Activated CD8-positive, alpha-beta memory T cell treated with anti-CD3 and anti-CD28 coated beads for 36 hours (primary cell): ENCODE measurements at regions not wholly inside any gene's neighbourhood (a gene's known extent, or its start where the extent isn't known, plus 50 kb on each side); places are given as distances from the start of the nearest gene placed in this dataset.

Experiments used
- CTCF ChIA-PET: fragments of 350-600 bp; sonication (Branson Sonifier 250); formaldehyde crosslinking; loops from one replicate; lab custom pipeline; 2021; ENCODE audit warnings: antibody characterized with exemption; lab: Charles Lee
- POLR2A ChIA-PET: fragments of 350-600 bp; sonication (Branson Sonifier 250); formaldehyde crosslinking; loops from one replicate; lab custom pipeline; 2021; ENCODE audit warnings: antibody characterized with exemption; lab: Charles Lee

DNA sequence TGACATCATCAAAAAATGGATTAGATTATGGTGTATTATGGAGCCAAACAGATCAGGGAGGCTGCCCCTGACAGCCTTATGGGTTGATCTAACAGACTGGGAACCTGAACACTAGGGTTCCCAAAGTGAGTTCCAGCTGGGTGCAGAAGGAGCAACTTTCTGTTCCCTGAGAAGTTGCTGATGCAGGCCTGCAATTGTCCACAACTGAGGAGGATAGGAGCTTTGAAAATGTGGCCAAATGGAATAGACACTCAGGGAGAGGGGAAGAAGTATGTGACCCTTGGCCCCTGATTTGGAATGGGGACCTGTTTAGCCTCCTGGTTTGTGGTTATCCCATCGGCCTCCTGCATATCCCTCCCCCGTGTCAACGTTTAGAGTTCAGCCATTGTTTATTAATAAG, 262.2 kb upstream of the SKOR2 start:
- CTCF ChIA-PET, result interaction anchor here (1.5 kb wide), 1 partner anchor 11 kb away, joined by 4 read pairs; no protein-coding TSS in a partner anchor
- POLR2A ChIA-PET, result no interaction called here

DNA sequence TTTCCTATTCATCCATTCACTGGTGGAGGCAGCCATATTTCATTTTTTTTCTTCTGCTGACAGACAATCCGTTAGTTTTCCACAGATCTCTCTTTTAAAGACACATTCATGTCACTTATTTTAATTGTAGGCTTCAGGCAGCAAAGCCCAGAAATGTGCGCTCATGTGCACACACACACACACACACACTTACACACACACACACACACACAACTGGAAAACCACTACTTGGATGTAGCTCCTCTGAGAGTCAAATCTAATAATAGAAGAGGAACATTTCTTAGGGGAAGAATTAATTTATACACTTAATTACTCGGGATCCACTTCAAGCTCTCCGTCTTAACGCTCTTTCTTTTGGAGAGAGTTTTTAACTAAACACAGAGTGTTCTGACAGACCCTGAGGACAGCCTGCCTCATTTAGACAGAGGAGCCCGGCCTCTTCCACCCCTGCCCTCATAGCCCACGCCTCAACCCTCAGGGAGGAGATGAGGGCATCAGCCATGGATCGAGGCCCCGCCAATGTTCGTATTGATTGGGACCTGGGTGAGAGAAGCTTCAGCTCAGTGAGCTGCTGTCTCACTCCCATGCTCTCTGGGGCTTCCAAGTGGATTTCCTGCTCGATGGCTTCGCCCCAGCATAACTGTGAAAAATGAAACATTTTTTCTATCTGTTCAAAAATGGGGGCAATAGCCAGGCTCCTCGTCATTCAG, 261.4 kb upstream of the SKOR2 start:
- ChIA-PET CTCF (interaction anchor here (1.5 kb wide), 1 partner anchor 10 kb away, joined by 4 read pairs; no protein-coding TSS in a partner anchor), POLR2A (no interaction called here)

DNA sequence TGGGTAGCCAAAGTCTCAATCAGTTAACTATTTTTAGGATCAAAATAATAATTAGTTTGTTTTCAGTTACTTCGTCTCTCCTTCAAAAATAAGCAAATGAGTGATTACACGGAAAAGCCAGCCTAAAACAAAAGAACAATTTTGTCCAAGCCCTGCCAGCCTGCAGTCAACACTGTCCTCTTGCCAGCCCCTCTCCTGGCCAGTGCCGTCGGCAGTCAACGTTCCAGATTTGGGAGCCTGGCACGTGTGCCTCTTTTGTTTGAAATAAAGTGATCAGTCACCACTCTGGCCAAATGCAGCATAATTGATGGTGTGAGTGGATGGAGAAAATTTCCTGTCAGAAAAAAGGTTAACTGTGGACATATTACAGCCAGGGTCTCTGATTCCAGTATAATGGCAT, 260.6 kb upstream of the SKOR2 start:
- ChIA-PET CTCF (no interaction called here), POLR2A (no interaction called here)

DNA sequence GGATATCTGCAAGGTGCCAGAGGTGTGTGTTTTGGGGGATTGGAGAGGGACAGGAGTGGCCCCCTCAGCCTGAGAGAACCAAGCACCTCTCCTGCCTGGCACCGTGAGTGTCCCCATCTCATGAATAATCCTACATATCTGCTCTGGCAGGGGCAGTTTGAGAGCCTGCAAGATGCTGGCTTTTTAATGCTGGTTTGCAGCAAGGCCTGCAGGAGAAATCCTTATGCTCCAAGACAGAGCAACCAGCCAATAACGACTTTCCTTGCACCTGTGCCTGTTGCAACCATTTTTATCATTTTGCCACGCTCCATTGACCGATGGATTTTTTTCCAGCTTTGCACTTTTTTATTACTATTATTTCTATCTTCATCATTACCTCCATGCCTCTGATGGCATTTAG, 259.4 kb upstream of the SKOR2 start:
- POLR2A ChIA-PET, result no interaction called here

DNA sequence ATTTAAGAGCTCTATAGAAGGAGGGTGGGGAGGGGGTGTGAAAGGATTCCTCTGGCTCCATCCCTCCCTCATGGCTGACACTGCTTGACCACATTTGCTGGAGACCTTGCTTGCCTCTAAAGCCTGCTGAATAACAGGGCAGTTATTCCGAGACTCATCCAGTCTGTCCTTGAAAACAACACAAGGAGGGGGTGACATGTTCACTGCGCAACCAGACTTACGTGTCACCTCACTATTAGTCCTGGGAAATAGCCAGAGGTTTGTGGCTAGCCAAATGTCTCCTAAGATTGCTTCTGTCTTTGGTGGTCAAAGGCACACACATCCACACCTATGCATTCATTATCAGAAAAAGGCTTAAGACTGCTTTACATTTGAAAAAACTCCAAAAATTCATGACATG, 256.2 kb upstream of the SKOR2 start:
- CTCF ChIA-PET, result no interaction called here

More for the DNA sequence above, 259.4 kb upstream of the SKOR2 start:
- CTCF ChIA-PET, result no interaction called here

DNA sequence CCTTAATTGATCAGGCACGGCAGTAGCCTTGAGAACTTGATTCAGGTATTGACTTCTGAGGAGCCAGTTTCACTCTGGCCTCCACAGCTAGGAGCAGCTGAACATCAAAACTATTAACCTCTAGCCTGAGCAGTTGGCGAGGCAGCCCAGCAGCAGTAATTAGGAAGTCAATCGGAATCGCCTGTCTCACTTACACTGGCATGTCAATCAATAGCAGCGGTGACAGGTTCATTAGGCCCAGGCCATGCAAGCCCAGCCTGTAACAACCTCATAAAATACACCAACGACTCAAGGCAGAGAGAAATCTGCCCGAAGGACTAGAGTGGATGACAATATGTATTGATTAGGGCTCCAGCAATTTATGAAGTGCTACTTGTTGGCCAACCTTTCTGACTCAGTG, 255.4 kb upstream of the SKOR2 start:
- CTCF ChIA-PET, result no interaction called here
- POLR2A ChIA-PET, result no interaction called here

More for the DNA sequence above, 256.2 kb upstream of the SKOR2 start:
- POLR2A ChIA-PET, result no interaction called here

DNA sequence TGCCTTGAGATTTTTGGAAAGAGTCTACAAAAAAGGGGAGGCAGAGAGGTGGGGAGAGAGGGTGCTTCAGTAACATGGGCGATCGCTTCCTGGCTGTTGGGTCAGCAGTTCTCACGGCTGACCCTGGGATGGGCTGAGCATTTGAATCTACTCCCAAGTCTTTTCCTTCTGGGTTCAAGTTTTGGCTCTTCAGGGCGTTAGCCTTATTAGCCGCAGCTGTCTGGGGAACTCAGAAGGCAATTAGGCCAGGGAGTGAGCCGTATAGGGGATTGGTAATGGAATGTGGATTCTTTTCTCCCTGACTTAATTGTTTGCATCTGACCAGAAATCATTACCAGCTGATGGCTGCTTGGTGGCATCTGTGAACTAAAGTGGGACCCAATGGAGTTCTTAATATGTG, 250.5 kb upstream of the SKOR2 start:
- ChIA-PET CTCF (no interaction called here), POLR2A (no interaction called here)

DNA sequence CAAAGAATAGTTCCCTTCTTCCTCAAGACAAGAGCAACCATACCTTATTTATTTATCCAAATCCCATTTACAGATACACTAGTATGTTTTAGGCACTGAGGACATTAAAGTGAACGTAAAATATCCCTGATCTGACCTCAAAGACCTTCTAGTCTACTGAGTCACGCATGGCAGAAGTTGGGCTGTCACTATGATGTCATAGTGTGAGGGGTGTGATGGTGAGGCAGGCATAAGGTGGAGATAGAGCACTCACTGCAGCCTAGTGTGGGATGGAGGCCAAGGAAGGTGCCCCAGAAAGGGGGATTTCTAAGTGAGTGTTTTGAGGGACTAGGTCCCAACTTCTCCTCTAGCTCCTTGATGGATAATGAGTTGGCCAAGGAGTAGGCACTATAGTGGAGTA, 249.5 kb upstream of the SKOR2 start:
- CTCF ChIA-PET, result no interaction called here
- POLR2A ChIA-PET, result no interaction called here

DNA sequence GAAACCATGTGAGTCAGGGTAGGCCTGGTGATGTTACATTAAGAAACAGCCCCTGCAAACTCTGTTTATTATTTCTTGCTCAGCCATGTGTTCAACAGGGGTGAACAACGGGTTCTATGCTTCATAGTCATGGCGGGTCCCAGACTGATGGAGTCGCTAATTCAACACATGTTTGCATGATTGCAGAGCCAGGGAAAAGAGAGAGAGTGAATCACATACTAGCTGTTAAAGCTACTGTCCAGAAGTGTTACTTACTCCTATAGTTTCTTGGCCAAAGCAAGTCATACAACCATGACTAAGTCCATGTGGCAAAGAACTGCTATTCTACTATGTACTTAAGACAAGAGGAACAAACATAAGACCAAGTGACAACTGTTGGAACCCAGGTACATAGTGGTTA, 241.2 kb upstream of the SKOR2 start:
- ChIA-PET POLR2A (no interaction called here), CTCF (no interaction called here)

DNA sequence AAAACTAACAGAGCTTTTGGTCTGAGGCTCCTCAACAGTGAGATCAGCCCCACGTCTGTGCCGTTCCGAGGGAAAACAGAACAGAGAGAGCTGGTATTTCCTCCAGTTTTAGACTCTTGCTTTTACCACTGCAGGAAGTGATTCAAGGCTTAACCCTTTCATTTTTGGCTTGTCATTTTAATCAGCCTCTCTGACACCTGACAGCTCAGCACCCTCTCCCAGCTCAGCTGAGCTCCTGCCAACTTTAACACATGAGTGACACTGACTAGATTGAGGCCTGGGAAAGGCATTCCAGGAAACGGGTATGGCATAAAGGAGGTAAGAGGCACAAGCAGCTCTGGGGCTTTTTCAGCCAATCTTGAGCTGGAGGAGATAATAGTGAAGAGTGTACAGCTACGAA, 239.4 kb upstream of the SKOR2 start:
- POLR2A ChIA-PET, result no interaction called here
- CTCF ChIA-PET, result no interaction called here

DNA sequence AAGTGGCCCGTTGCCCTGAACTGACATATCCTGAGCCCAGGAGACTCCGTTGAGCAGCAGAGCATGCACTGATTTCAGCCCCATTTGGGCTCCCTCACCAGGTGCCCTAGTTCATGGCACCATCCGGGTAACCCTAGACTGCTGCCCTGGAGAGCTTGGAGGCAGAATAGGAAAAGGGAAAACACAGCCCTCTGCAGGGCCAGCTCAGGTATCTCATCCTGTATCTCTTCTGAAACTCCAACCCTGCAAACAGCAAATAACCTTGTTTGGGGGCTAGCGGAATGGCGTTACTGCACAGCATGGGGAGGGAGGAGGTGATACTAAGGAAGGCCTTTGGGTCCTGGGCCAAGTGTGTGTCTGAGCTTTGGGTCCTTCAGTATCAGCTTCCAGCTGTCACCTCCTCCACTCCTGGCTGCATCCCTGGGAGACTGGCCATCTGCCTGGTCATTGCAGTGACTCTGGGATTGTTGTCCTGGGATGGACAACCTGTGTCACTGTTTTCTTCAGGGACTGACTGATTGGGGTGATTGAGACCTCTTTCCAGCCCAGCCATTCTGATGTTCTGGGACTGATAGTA, 233.8 kb upstream of the SKOR2 start:
- ChIA-PET POLR2A (no interaction called here), CTCF (no interaction called here)

DNA sequence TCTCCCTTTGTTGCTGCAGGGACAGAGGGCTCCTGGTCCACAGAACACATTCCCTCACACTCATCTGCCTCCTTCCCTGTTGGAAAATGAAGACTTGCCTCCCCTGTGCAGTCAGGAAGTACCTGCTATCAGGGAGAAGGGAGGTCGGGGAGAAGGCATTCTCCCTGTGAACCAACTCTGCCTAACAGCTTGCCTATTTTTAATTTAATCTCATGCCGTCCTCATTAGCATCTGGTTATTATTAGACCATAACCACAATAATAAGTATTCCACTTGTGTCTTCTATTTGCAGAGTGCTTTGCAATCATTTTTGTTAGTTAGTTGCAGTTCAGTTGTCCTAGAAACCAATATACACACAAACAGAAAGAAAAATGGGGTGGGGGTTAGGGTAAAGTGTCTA, 232.6 kb upstream of the SKOR2 start:
- CTCF ChIA-PET, result no interaction called here

DNA sequence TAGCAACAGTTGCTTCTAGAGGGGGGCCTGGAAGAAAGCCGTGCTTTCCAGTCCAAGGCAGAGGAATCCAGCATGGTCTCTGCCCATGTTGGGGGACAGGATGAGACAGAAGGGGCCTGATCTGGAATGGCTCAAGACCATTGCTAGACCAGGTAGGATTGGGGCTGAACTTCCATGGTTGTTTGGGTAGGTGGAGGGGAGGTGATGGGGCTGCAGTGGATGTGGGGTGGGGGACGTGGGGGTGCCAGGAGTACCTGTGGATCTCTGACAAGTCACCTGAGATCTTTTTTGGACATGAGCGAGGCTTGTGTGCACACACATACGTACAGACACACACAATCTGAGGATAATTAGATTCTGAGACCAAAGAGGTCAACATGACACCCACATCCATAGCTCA, 228.7 kb upstream of the SKOR2 start:
- POLR2A ChIA-PET, result no interaction called here
- CTCF ChIA-PET, result no interaction called here

More for the DNA sequence above, 232.6 kb upstream of the SKOR2 start:
- POLR2A ChIA-PET, result no interaction called here

DNA sequence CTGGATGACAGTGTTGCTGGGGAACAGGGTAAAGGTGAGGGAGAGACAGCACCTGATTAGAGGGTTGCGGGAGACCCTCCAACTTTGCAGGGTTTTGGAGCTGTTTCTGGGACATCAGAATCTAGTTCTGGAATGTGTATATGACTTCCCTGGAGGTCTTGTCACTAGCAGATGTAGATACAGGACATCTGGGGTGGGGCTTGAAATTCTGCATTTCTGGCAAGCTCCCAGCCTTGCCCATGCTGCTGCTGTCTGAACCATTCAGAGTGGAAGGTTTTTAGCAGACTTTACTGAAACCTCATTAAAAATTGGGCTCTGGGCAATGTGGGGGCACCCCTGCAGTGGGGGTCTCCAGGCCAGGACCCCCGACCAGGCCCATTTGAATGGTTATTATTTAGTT, 220.3 kb upstream of the SKOR2 start:
- CTCF ChIA-PET, result no interaction called here
- POLR2A ChIA-PET, result no interaction called here

DNA sequence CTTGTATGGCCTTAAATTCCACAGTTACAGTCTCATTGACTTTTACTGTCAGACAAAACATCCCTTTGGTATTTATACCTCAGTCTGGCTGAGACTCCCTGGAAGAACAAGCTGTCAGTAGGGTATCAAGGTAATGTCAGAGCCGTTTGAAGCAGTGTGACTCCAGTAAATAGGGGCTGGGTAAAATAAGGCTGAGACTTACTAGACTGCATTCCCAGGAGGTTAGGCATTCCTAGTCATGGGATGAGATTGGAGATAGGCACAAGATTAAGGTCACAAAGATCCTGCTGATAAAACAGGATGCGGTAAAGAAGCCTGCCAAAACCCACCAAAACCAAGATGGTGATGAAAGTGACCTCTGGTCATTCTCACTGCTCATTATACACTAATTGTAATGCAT, 219.5 kb upstream of the SKOR2 start:
- ChIA-PET CTCF (no interaction called here), POLR2A (no interaction called here)

DNA sequence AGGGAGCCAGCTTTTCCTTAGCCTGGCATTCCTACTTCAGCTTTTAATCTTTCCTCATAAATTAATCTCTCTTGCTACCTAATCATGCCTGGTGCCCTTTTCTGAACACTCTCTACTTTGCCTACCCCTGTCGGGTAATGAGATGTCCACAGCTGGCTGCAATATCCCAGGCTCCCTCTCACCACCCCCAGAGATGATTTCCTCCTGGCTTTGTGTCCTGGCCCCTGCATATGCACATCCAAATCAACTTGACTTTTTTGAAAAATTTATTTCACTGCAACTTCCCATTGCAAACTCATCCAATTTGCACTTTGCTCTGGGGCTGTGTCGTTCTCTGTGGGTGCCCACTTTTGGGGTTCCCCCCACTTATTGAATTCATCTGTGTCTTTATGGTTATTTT, 218.1 kb upstream of the SKOR2 start:
- ChIA-PET CTCF (no interaction called here), POLR2A (no interaction called here)

DNA sequence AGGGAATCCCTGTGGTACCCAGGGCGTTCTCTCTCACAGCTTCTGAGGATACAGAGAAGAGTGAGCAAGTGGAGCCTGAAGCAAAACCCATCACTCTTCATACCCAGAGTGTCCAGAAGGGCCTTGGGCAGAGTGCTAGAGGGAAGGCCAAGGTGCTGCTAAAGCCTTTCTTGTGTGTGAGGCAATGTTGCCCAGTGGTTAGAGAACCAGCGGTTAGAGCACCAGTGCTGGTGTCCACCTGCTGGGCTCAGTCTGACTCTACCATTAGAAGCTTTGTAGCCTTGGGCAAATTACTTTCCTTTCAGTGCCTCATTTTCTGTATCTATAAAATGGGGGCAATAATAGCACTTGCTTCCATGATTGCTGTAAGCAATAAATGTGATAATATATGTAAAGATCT, 210.5 kb upstream of the SKOR2 start:
- CTCF ChIA-PET, result no interaction called here
- POLR2A ChIA-PET, result no interaction called here

DNA sequence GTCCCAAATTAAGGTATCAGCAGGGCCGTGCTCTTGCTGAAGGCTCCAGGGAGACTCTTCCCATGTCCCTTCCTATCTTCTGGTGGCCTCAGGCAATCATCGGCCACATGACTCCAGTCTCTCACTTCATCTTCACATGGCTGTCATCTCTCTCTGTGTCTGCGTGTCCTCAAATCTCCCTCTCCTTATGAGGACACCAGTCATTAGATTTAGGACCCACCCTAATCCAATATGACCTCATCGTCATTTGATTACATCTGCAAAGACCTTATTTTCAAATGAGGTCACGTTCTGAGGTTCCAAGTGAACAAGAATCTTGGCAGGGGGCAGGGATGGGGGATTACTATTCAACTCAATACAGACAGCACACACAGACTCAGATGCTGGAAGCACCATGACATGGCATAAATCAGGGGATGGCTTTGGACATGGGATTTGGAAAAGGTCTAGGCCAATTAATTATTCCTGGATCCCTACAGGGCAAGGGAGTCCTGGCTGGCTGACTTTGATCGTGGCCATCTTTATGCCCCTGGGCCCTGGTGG, 210.0 kb upstream of the SKOR2 start:
- POLR2A ChIA-PET, result no interaction called here
- CTCF ChIA-PET, result no interaction called here

DNA sequence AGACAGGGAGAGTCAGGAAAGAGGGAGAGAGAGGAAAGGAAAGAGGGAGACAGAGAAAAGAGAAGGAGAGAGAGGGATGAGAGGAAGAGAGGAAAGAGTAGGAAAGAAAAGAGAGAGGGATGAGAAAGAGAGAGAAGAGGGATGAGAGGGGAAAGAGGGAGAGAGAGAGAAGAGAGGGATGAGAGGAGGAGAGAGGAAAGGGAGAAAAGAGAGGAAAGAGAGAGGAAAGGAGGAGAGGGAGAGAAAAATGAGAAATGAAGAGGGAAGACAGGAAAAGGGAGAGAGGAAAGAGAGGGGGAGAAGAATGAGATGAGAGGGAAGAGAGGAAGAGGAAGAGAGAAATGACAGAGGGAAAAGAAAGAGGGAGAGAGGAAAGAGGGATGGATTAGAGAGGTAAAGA, 207.0 kb upstream of the SKOR2 start:
- ChIA-PET CTCF (no interaction called here), POLR2A (no interaction called here)

DNA sequence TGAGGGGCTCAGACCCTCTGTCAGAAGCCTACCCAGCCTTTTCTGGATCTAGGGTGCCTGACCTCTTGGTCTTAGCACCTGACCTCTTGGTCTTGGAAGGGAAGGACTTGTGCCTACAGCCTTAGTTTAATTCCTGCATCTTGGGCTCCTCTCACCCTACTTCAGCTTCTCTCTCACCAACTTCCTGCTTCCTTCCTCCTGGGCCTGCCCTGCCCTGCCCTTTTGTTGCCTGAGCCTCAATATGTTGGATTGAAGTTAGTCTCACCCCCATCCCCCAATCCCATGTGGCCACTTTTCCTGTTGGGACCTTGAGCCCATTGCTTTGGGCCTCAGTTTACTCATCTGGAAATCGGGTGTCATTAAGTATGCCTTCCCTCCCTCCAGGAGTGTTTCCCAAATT, 206.2 kb upstream of the SKOR2 start:
- ChIA-PET POLR2A (no interaction called here), CTCF (no interaction called here)

DNA sequence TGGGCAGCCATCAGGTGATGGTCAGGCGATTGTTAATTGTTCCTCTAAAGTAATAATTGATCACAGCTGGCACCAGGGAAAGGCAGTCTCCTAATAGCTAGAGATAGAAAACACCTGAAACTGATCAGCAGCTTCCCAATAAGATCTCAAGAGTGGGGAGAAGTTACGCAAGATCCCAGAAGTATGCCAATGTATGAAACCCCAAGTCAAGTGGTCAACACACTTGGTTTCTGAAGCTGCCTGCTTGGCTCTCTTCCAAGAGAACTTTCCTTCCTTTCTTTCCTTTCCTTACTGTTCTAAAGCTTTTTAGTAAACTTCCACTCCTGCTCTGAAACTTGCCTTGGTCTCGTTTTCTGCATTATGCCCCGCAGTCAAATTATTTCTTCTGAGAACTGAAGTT, 201.6 kb upstream of the SKOR2 start:
- ChIA-PET POLR2A (no interaction called here), CTCF (no interaction called here)
